GDM1 (cell line): ENCODE measurements at regions not wholly inside any gene's neighbourhood (a gene's known extent, or its start where the extent isn't known, plus 50 kb on each side); places are given as distances from the start of the nearest gene placed in this dataset.
"Not testable (repeated sequence)": the region's sequence is repeated elsewhere in the genome, so short reads cannot be mapped to it uniquely, and the experiment has no call there.

Source experiments
- DNase-seq: peaks from one replicate; lab custom pipeline; 2025; lab: John Stamatoyannopoulos, UW

GRCh38 chr1:2851918-2852317 lies 50.4 kb upstream of the TTC34 start:
- DNase-seq: not testable (repeated sequence)

GRCh38 chr1:2853711-2854110 lies 52.2 kb upstream of the TTC34 start:
- no peak for DNase-seq

GRCh38 chr1:2854151-2854550 lies 52.7 kb upstream of the TTC34 start:
- no peak for DNase-seq

- DNase-seq: no peak
Measured at GRCh38 chr1:2854611-2855010, 53.1 kb upstream of the TTC34 start.

GRCh38 chr1:2855206-2856065 lies 53.9 kb upstream of the TTC34 start:
- no peak for DNase-seq

GRCh38 chr1:2856066-2856390 lies 54.5 kb upstream of the TTC34 start:
- DNase-seq: no peak

GRCh38 chr1:2856676-2857375 lies 55.3 kb upstream of the TTC34 start:
- no peak for DNase-seq

GRCh38 chr1:2857521-2857920 lies 56.0 kb upstream of the TTC34 start:
- DNase-seq: no peak

- no peak for DNase-seq
Measured at GRCh38 chr1:2858676-2859075, 57.2 kb upstream of the TTC34 start.

- DNase-seq: no peak
Measured at GRCh38 chr1:2859219-2859880, 57.9 kb upstream of the TTC34 start.

- no peak for DNase-seq
Measured at GRCh38 chr1:2859881-2860430, 58.5 kb upstream of the TTC34 start.

- no peak for DNase-seq
Measured at GRCh38 chr1:2860476-2861142, 59.1 kb upstream of the TTC34 start.

GRCh38 chr1:2861143-2861987 lies 59.9 kb upstream of the TTC34 start:
- DNase-seq: no peak

- DNase-seq: no peak
Measured at GRCh38 chr1:2861988-2862813, 60.7 kb upstream of the TTC34 start.

GRCh38 chr1:2862814-2863647 lies 61.5 kb upstream of the TTC34 start:
- no peak for DNase-seq

GRCh38 chr1:2863648-2863963 lies 62.1 kb upstream of the TTC34 start:
- DNase-seq: no peak

GRCh38 chr1:2864203-2864905 lies 62.9 kb upstream of the TTC34 start:
- no peak for DNase-seq

GRCh38 chr1:2865000-2865399 lies 63.5 kb upstream of the TTC34 start:
- DNase-seq: no peak
